KMS-11 (cell line): ENCODE measurements at regions not wholly inside any gene's neighbourhood (a gene's known extent, or its start where the extent isn't known, plus 50 kb on each side); places are given as distances from the start of the nearest gene placed in this dataset.

ENCODE experiments used
- H2AFZ ChIP-seq: fragments of 200-600 bp; sonication (generic); 2 replicates; pipeline ENCODE4 v1.6.1; 2016; ENCODE audit warnings: antibody characterized with exemption, mixed run types, low read depth
- H3K27ac ChIP-seq: fragments of 200-600 bp; sonication (generic); 2 replicates; pipeline ENCODE4 v1.6.1; 2016; ENCODE audit warnings: mild to moderate bottlenecking, mixed run types
- H3K27me3 ChIP-seq: fragments of 200-600 bp; sonication (generic); 2 replicates; pipeline ENCODE4 v1.6.1; 2017; ENCODE audit warnings: mild to moderate bottlenecking, low read depth, mixed run types, moderate library complexity; ENCODE audit not compliant: insufficient read depth
- H3K36me3 ChIP-seq: fragments of 200-600 bp; sonication (generic); 2 replicates; pipeline ENCODE4 v1.6.1; 2017; ENCODE audit warnings: mild to moderate bottlenecking, mixed run types; ENCODE audit not compliant: insufficient read depth
- H3K4me1 ChIP-seq: fragments of 200-600 bp; sonication (generic); 2 replicates; pipeline ENCODE4 v1.6.1; 2016; ENCODE audit warnings: mild to moderate bottlenecking, low read depth, mixed run types; ENCODE audit not compliant: poor library complexity, severe bottlenecking
- H3K4me2 ChIP-seq: fragments of 200-600 bp; sonication (generic); 2 replicates; pipeline ENCODE4 v1.7.0; 2016; ENCODE audit warnings: mild to moderate bottlenecking, mixed run types
- H3K4me3 ChIP-seq: fragments of 200-600 bp; sonication (generic); IDR thresholded peaks from 2 replicates; pipeline ENCODE4 v1.6.1; 2017; ENCODE audit warnings: low read depth, low read length, mixed read lengths; ENCODE audit not compliant: insufficient read depth
- H3K79me2 ChIP-seq: fragments of 200-600 bp; sonication (generic); 2 replicates; pipeline ENCODE4 v1.6.1; 2016; ENCODE audit warnings: low read depth, mixed run types; ENCODE audit not compliant: insufficient read depth
- H3K9ac ChIP-seq: fragments of 200-600 bp; sonication (generic); 2 replicates; pipeline ENCODE4 v1.6.1; 2016; ENCODE audit warnings: mild to moderate bottlenecking, mixed run types
- H4K20me1 ChIP-seq: fragments of 200-600 bp; sonication (generic); 2 replicates; pipeline ENCODE4 v1.6.1; 2016; ENCODE audit warnings: mild to moderate bottlenecking, mixed run types; ENCODE audit not compliant: insufficient read depth
- TF ChIP-seq, protein P1 (sequence below): fragments of 200-600 bp; sonication (generic); conservative IDR thresholded peaks from 2 replicates; pipeline ENCODE4 v1.6.1; 2017; ENCODE audit warnings: low read depth, mild to moderate bottlenecking, antibody characterized with exemption, low read length, moderate library complexity, mixed read lengths

DNA sequence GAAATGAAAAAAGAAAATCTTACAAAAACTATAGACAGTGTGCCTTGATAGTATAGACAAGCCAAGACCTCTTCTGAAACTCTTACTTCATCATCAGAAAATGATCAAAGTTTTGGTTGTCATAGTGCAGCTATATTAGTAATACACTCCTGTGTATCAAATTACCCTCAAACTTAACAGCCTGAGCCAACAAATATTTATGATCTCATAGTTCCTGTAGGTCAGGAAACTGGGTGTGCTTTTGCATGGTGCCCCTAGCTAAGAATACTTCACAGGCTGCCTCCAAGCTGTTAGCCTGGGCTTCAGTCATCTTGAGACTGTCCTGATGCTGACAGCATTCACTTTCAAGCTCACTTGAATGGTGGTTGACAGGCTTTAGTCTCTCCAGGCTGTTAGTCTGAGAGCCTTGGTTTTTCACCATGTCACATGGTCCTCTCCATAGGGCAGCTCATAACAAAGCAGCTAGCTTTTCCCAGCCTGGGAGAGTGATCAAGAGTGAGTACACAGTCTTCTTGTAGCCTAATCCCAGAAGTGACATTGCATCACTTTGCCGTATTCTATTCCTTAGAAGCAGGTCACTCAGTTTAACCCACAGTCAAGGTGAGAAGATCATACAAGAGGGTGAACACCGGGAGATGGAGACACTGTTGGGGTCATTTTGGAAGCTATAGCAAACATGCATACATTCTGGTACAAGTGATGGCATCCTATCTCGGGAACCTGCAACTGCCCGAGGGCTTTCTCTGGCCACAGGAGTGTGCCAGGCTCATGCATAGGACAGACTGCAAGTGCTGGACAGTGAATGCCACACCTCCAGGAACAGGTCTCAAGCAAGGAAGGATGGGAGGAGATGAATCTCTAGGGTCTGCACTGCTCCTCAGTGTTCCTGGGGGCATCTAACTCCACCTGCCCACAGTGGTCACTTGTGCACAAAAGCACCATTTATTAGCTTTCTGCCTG, 173.4 kb upstream of the CADPS start:
- Histone ChIP-seq H3K36me3 (no peaks in the 10 kb centered on the region), H3K27me3 (no peaks in the 10 kb centered on the region), H3K4me1 (no peaks in the 10 kb centered on the region), H3K27ac (no peak overlapping the region), H3K9ac (no peak overlapping the region), H3K79me2 (no peaks in the 10 kb centered on the region), H2AFZ (no peak overlapping the region), H3K4me2 (no peak overlapping the region), H3K4me3 (no peak overlapping the region), H4K20me1 (no peaks in the 10 kb centered on the region)
- TF ChIP-seq, protein P1, sequence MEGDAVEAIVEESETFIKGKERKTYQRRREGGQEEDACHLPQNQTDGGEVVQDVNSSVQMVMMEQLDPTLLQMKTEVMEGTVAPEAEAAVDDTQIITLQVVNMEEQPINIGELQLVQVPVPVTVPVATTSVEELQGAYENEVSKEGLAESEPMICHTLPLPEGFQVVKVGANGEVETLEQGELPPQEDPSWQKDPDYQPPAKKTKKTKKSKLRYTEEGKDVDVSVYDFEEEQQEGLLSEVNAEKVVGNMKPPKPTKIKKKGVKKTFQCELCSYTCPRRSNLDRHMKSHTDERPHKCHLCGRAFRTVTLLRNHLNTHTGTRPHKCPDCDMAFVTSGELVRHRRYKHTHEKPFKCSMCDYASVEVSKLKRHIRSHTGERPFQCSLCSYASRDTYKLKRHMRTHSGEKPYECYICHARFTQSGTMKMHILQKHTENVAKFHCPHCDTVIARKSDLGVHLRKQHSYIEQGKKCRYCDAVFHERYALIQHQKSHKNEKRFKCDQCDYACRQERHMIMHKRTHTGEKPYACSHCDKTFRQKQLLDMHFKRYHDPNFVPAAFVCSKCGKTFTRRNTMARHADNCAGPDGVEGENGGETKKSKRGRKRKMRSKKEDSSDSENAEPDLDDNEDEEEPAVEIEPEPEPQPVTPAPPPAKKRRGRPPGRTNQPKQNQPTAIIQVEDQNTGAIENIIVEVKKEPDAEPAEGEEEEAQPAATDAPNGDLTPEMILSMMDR, result no peak

DNA sequence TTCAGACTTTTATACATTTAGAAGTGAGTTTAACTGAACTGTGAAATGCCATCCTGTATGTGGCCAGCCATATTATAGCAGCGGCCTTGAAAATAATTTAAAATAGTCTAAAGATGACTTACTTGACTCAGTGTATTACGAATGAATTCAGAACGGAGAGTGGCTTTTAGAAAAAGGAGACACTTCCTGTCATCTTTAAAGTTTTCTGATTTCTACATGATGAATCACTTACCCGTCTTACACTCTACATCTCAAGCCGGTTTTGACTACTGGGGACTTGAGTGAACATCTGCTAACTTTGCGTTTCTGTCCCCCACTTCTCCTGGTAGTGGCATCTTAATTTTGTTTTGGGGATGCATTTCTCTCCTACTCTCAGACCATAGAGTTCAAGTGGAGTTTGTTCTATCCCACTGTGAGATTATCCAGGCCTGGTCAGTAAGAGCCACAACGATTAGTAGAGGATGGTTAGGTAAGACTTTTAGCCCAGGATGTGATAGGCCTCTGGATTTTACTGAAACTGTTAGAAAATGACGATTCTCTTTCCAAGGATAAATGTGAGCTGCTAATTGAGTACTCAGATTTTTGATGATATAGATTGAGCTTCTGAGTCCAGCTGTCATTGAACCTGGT, 175.4 kb upstream of the CADPS start:
- Histone ChIP-seq H2AFZ (no peak overlapping the region), H3K4me3 (no peak overlapping the region), H3K4me1 (no peaks in the 10 kb centered on the region), H3K27me3 (no peaks in the 10 kb centered on the region), H3K36me3 (no peaks in the 10 kb centered on the region), H4K20me1 (no peaks in the 10 kb centered on the region), H3K4me2 (no peak overlapping the region), H3K9ac (no peak overlapping the region), H3K27ac (no peak overlapping the region), H3K79me2 (no peaks in the 10 kb centered on the region)
- TF ChIP-seq, protein P1, result no peak

DNA sequence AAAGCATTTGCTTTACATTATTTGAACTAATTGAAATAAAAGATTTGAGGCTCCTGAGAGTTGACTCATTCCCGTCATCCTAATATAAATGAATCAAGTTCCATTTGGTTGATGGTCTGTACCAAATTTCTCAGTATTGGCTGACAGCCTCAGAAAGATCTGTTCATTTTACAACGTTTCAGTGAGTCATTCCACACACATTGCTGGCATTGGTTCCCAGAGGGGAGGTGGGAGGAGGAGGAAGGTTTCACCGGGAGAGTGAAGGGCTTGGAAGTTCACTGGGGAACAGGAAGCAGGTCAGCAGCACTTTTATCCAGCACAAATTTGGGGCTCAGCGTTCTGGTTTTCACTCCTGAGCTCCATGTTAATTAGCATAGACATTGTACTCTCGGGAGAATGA, 176.7 kb upstream of the CADPS start:
- Histone ChIP-seq H3K4me1 (no peaks in the 10 kb centered on the region), H3K36me3 (no peaks in the 10 kb centered on the region), H3K79me2 (no peaks in the 10 kb centered on the region), H3K4me2 (no peak overlapping the region), H3K4me3 (no peak overlapping the region), H3K27me3 (no peaks in the 10 kb centered on the region), H3K9ac (no peak overlapping the region), H3K27ac (no peak overlapping the region), H2AFZ (no peak overlapping the region), H4K20me1 (no peaks in the 10 kb centered on the region)
- TF ChIP-seq, protein P1, result no peak

DNA sequence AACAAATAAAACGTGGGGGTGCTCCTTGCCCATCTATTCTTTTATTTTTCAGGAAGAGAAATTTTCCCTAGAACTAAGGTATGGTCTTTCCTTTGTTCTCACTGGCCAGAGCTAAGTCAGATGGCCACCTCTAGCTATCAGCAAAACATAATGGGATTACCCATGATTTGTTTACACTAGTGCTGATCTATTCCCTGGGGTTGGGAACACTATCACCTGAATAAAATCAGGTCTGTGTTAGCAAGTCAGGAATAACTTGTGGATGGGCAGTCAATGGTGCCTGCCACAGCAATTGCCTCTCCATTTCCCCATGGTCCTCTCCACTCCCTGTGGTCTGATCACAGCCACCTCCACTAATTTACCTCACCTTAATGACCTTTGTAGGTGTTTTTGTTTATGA, 181.7 kb upstream of the CADPS start:
- TF ChIP-seq, protein P1, result no peak
- Histone ChIP-seq H2AFZ (no peak overlapping the region), H4K20me1 (no peaks in the 10 kb centered on the region), H3K36me3 (no peaks in the 10 kb centered on the region), H3K79me2 (no peaks in the 10 kb centered on the region), H3K4me3 (no peak overlapping the region), H3K9ac (no peak overlapping the region), H3K27me3 (no peaks in the 10 kb centered on the region), H3K4me1 (no peaks in the 10 kb centered on the region), H3K27ac (no peak overlapping the region), H3K4me2 (no peak overlapping the region)
